ENCODE measurements at regions not wholly inside any gene's neighbourhood (a gene's known extent, or its start where the extent isn't known, plus 50 kb on each side); places are given as distances from the start of the nearest gene placed in this dataset.

GRCh38 chr5:8227112-8227511 lies 358.2 kb downstream of the MTRR start:
- Histone ChIP-seq H3K27me3 (no peaks in the 10 kb centered on the region), H3K36me3 (no peaks in the 10 kb centered on the region), H3K9me3 (no peaks in the 10 kb centered on the region), H3K4me3 (ENCODE audit: low read depth, low read length) (no peak overlapping the region), H3K4me1 (no peaks in the 10 kb centered on the region)
- DNase-seq = no peak
- TF ChIP-seq CTCF (IDR thresholded peaks at IDR 0.05; ENCODE audit: low read depth, low read length) = no peak

GRCh38 chr5:8229551-8229950 lies 360.6 kb downstream of the MTRR start:
- Histone ChIP-seq H3K4me1 (no peaks in the 10 kb centered on the region), H3K36me3 (no peaks in the 10 kb centered on the region), H3K4me3 (ENCODE audit: low read depth, low read length) (no peak overlapping the region), H3K27me3 (no peaks in the 10 kb centered on the region), H3K9me3 (no peaks in the 10 kb centered on the region)
- no peak for DNase-seq
- no peak for TF ChIP-seq CTCF (IDR thresholded peaks at IDR 0.05; ENCODE audit: low read depth, low read length)

GRCh38 chr5:8230868-8231267 lies 361.9 kb downstream of the MTRR start:
- Histone ChIP-seq H3K4me3 (ENCODE audit: low read depth, low read length) (no peak overlapping the region), H3K27me3 (no peaks in the 10 kb centered on the region), H3K36me3 (no peaks in the 10 kb centered on the region), H3K4me1 (no peaks in the 10 kb centered on the region), H3K9me3 (no peaks in the 10 kb centered on the region)
- no peak for DNase-seq
- TF ChIP-seq CTCF (IDR thresholded peaks at IDR 0.05; ENCODE audit: low read depth, low read length) = no peak

- H3K4me1 ChIP-seq = no peaks in the 10 kb centered on the region
- no peak for TF ChIP-seq CTCF (IDR thresholded peaks at IDR 0.05; ENCODE audit: low read depth, low read length)
- H3K4me3 ChIP-seq (ENCODE audit: low read depth, low read length) = no peak overlapping the region
- H3K36me3 ChIP-seq = no peaks in the 10 kb centered on the region
- H3K9me3 ChIP-seq = no peaks in the 10 kb centered on the region
- H3K27me3 ChIP-seq = no peaks in the 10 kb centered on the region
- DNase-seq = no peak
Observed at GRCh38 chr5:8233479-8233878, 364.5 kb downstream of the MTRR start.

GRCh38 chr5:8234179-8234770 lies 365.3 kb downstream of the MTRR start:
- Histone ChIP-seq H3K27me3 (no peaks in the 10 kb centered on the region), H3K36me3 (no peaks in the 10 kb centered on the region), H3K4me3 (ENCODE audit: low read depth, low read length) (no peak overlapping the region), H3K4me1 (no peaks in the 10 kb centered on the region), H3K9me3 (no peaks in the 10 kb centered on the region)
- no peak for TF ChIP-seq CTCF (IDR thresholded peaks at IDR 0.05; ENCODE audit: low read depth, low read length)
- no peak for DNase-seq

GRCh38 chr5:8238080-8238479 lies 369.1 kb downstream of the MTRR start:
- Histone ChIP-seq H3K4me3 (ENCODE audit: low read depth, low read length) (no peak overlapping the region), H3K36me3 (no peaks in the 10 kb centered on the region), H3K4me1 (no peaks in the 10 kb centered on the region), H3K9me3 (no peaks in the 10 kb centered on the region), H3K27me3 (no peaks in the 10 kb centered on the region)
- no peak for DNase-seq
- no peak for TF ChIP-seq CTCF (IDR thresholded peaks at IDR 0.05; ENCODE audit: low read depth, low read length)
